Thymus (tissue), 11 donors: ENCODE measurements at regions not wholly inside any gene's neighbourhood (a gene's known extent, or its start where the extent isn't known, plus 50 kb on each side); places are given as distances from the start of the nearest gene placed in this dataset.
"Not testable (repeated sequence)": the region's sequence is repeated elsewhere in the genome, so short reads cannot be mapped to it uniquely, and the experiment has no call there.

Source experiments
- DNase-seq, 9 donors: peaks; one replicate each; pipeline ENCODE4 v3.0.0-alpha.2; 2013; ENCODE audit warnings: low spot score in 9 of 9, low read depth in 6 of 9, missing footprints in 1 of 9
- H3K27ac ChIP-seq, 2 donors: one replicate each; pipeline ENCODE4 v1.5.1; 2013; ENCODE audit warnings: control low read depth in 1 of 2, low read depth in 1 of 2, low read length in 1 of 2, mild to moderate bottlenecking in 1 of 2, moderate library complexity in 1 of 2
- H3K27me3 ChIP-seq, 2 donors: one replicate each; pipeline ENCODE4 v1.5.1; 2013; ENCODE audit warnings: low read length in 1 of 2; ENCODE audit not compliant: control insufficient read depth in 2 of 2, insufficient read depth in 1 of 2
- H3K36me3 ChIP-seq, 2 donors: one replicate each; pipeline ENCODE4 v1.5.1; 2013; ENCODE audit warnings: low read length in 1 of 2, mild to moderate bottlenecking in 1 of 2, moderate library complexity in 1 of 2; ENCODE audit not compliant: control insufficient read depth in 2 of 2, insufficient read depth in 2 of 2
- H3K4me1 ChIP-seq, 2 donors: one replicate each; pipeline ENCODE4 v1.5.1; 2013; ENCODE audit warnings: low read length in 2 of 2; ENCODE audit not compliant: control insufficient read depth in 2 of 2, insufficient read depth in 2 of 2
- H3K4me3 ChIP-seq, 2 donors: one replicate each; pipeline ENCODE4 v1.5.1; 2013; ENCODE audit warnings: low read length in 2 of 2, control low read depth in 1 of 2, mild to moderate bottlenecking in 1 of 2
- H3K9me3 ChIP-seq, 2 donors: one replicate each; pipeline ENCODE4 v1.5.1; 2013; ENCODE audit warnings: low read length in 1 of 2, mild to moderate bottlenecking in 1 of 2; ENCODE audit not compliant: control insufficient read depth in 2 of 2, insufficient read depth in 1 of 2
- WGBS: extraction: QIAGEN DNeasy Blood & Tissue Kit; methylation state at CpG from one replicate; pipeline ENCODE4 v1.1.7; 2013; 5-methylcytosine and 5-hydroxymethylcytosine counted together
- donor health status: healthy.

DNA sequence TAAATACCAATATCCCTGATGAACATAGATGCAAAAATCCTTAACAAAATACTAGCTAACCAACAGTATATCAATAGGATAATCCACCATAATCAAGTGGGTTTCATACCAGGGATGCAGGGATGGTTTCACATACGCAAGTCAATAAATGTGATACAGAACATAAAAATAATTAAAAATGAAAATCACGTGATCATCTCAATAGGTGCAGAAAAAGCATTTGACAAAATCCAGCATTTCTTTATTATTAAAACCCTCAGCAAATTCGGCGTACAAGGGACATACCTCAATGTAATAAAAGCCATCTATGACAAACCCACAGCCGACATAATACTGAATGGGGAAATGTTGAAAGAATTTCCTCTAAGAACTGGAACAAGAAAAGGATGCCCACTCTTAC is 793.5 kb downstream of the NR4A2 start:
- WGBS: 89% methylated on average over 5 of the region's 5 CpGs
- DNase-seq, H3K9me3 ChIP-seq, H3K36me3 ChIP-seq, H3K27ac ChIP-seq, H3K4me3 ChIP-seq, H3K27me3 ChIP-seq, H3K4me1 ChIP-seq: not testable (repeated sequence)

DNA sequence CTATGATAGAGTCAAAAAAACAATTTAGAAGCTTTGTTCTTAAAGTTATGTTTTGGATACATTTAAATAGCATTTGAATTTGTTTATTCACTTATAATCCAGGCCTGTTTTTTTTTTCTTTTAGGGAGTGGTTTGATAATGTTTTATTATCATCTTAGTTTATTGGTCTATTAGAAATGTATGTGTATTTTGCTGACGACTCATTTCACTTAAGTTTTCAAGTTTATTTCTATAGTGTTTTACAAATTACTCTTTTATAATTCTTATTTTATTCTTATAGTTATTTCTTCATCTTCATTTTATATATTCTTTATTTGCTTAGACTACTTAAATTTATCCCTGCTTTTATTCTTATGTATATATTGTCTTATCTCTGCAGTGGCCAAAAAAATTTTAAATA is 804.5 kb downstream of the NR4A2 start:
- Histone ChIP-seq H3K4me3 (no peak overlapping the region), H3K4me1 (no peaks in the 10 kb centered on the region), H3K36me3 (no peaks in the 10 kb centered on the region), H3K9me3 (no peaks in the 10 kb centered on the region), H3K27ac (no peak overlapping the region), H3K27me3 (no peaks in the 10 kb centered on the region)
- no peak for DNase-seq
- WGBS: 92% methylated on average over 1 of the region's 1 CpG

DNA sequence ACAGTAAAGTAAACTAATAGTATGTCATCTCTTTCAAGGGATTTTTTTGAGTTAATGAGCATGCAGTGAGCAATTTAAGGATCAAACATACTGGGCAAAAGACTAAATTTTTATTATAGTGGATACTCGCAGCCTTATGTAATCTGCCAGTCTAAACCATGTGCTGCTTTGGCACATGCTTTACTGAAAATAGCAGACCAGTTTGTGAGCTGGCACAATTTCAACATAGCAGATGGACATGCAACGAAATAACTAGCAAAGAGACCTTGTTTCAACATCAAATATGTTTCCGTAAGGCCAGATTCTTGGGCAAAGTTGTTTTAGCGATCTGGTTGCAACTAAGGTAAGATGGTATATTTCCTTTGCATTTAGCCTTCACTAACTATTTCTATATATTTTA is 807.3 kb downstream of the NR4A2 start:
- DNase-seq: no peak
- Histone ChIP-seq H3K27ac (no peak overlapping the region), H3K4me3 (no peak overlapping the region), H3K4me1 (no peaks in the 10 kb centered on the region), H3K36me3 (no peaks in the 10 kb centered on the region), H3K27me3 (no peaks in the 10 kb centered on the region), H3K9me3 (no peaks in the 10 kb centered on the region)
- WGBS: 91% methylated on average over 4 of the region's 4 CpGs

DNA sequence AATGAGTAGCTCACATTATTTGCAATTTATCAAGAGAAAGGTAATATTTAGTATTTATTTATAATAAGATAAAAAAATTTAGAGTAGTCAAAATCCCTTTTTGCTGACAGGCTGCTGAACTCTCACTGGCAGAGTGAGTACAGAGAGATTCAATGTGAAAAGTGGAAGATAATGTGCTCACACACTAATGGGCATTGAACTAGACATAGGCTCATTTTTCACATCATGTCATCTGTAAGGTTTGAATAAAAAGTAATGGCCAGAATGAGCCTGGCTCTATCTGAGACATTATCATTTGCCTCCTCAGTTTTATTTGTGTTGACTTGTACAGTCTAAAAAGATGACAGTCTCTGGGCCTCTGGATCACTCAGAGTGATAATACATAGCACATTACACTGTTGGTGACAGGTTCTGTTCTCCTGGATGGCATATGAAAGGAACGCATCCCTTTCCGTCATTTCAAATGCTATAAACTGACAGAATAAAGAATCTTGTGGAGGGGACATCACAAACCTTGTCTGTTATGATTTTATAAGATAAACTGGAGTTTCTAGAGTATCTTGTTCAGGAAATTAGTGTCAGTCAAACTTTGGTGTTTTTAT is 812.9 kb downstream of the NR4A2 start:
- Histone ChIP-seq H3K9me3 (no peaks in the 10 kb centered on the region), H3K4me1 (no peaks in the 10 kb centered on the region), H3K36me3 (no peaks in the 10 kb centered on the region), H3K27ac (no peak overlapping the region), H3K4me3 (no peak overlapping the region), H3K27me3 (no peaks in the 10 kb centered on the region)
- no peak for DNase-seq
- 94% methylated on average over 2 of the region's 2 CpGs for WGBS

DNA sequence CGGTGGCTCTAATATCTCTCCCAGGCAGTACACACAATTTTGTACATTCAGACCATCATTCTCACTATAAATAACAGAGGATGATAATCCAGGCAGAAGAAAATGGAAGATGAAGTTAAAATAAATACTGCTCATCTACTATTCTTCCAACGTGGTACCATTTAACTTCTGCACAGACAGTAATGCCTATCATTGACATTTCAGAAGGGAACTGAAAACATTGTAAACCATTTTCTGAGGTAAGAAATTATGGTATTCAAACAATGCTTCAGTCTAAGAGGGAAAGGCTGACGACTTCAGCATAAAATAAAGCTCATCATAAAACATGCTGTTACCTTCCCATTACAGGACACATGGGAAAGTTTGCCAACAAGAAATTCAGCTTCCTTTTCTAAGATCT is 814.4 kb downstream of the NR4A2 start:
- DNase-seq: no peak
- H3K4me3 ChIP-seq: no peak overlapping the region
- no peaks in the 10 kb centered on the region for H3K4me1 ChIP-seq
- no peaks in the 10 kb centered on the region for H3K36me3 ChIP-seq
- no peaks in the 10 kb centered on the region for H3K27me3 ChIP-seq
- H3K9me3 ChIP-seq: no peaks in the 10 kb centered on the region
- WGBS: 80% methylated on average over 3 of the region's 3 CpGs
- H3K27ac ChIP-seq: no peak overlapping the region

DNA sequence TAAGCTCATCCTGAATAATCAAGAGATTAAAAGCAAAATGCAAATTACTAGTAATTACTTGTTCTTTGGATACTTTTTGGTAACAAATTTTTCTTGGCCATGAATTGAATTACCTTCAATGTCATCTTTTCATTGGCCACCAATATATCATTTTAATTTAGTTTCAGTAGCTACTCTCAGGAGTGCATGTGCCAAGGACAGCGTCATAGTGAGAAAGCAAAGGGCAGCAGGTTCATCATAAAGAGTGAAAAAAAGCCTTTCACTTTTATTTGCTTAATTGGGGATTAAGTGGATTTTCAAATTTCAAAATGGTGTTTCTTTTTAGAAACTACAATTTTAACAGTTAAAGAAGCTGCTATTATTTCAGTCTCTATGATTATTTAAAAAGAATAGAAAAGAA is 815.2 kb downstream of the NR4A2 start:
- no peak for DNase-seq
- Histone ChIP-seq H3K27ac (no peak overlapping the region), H3K27me3 (no peaks in the 10 kb centered on the region), H3K36me3 (no peaks in the 10 kb centered on the region), H3K9me3 (no peaks in the 10 kb centered on the region), H3K4me1 (no peaks in the 10 kb centered on the region), H3K4me3 (no peak overlapping the region)
- WGBS: 91% methylated on average over 1 of the region's 1 CpG

DNA sequence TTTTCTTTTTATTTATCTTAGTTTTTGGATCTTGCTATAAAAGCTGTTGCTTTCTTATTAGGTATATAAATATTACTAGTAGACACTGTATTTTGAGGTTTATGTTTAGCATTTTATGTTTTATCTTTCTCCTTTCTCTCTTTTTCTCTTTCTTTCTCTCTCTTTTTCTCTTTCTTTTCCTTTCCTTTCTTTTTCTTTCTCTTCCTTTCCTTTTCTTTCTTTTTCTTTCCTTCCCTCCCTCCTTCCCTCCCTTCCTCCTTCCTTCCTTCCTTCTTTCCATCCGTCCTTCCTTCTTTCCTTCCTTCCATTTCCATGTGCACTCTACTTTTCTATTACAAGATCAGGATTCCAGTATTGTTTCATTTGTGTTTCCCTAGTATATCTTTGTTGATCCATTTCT is 814.8 kb downstream of the KCNJ3 start:
- no peaks in the 10 kb centered on the region for H3K9me3 ChIP-seq
- no peaks in the 10 kb centered on the region for H3K4me1 ChIP-seq
- H3K36me3 ChIP-seq: no peaks in the 10 kb centered on the region
- no peak for DNase-seq
- H3K27me3 ChIP-seq: no peaks in the 10 kb centered on the region
- H3K4me3 ChIP-seq: no peak overlapping the region
- no peak overlapping the region for H3K27ac ChIP-seq
- 85% methylated on average over 1 of the region's 1 CpG for WGBS

DNA sequence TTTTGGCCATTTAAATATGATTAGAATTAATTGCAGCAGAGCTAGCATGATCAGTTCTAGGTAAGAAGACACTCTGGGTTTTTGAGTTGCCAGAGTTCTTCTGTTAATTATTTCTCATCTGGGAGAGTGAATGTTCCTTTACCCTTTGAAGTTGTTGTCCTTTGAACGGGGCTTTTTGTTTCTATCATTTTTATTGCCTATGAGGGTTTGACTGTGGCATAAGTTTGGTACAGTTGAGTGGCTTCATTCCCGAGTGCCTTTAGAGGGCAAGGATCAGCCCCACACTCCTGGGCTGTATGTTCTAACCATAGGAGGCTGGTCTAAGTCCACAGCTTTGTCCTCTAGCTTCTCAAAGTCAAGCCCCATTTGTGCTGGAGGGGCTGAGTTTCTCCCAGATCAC is 804.3 kb downstream of the KCNJ3 start:
- Histone ChIP-seq H3K4me3 (no peak overlapping the region), H3K9me3 (peaks cover 0 to 4% of the 10 kb centered on the region in 2 donors), H3K27me3 (no peaks in the 10 kb centered on the region), H3K4me1 (no peaks in the 10 kb centered on the region), H3K36me3 (no peaks in the 10 kb centered on the region), H3K27ac (no peak overlapping the region)
- 86% methylated on average over 2 of the region's 2 CpGs for WGBS
- DNase-seq: no peak

DNA sequence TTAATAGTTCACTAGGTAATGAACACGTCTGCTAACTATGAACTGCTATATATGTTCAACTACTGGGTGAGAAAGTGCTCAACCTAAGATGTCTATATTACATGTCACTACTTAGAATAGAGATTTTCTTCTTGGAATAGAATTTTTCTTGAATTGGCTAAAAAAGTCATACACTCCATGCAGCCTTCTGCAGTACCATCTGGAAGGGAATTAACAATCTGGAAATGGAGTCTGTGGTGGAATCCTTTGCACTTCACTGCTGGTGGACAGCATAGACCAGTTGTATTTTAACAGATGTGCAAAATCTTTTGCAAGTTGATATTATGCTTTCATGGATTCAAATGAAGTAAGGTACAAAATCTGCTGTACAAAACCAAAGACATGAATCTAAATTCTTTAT is 799.6 kb downstream of the KCNJ3 start:
- H3K4me3 ChIP-seq: no peak overlapping the region
- WGBS: 80% methylated on average over 1 of the region's 1 CpG
- H3K4me1 ChIP-seq: no peaks in the 10 kb centered on the region
- peaks cover 0 to 3% of the 10 kb centered on the region in 2 donors for H3K9me3 ChIP-seq
- H3K27ac ChIP-seq: no peak overlapping the region
- no peaks in the 10 kb centered on the region for H3K36me3 ChIP-seq
- no peak for DNase-seq
- no peaks in the 10 kb centered on the region for H3K27me3 ChIP-seq

DNA sequence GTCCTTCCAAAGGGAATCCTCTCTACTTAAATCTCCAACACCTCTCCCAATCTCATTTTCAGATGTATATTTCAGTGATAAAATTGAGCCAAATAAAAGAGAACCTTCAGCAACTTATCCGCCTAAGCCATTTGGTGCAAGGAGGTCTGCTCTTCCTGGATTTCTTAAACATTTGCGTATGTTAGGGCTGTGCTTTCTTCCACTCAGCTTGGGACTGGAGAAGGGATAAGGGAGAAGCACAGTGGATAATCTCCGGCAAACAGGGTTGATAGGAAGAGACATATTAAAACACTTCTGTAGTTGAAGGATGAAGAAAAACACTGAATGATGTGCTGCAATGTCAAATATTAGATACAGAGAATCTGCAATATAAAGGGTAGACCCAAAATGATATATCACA is 796.2 kb downstream of the KCNJ3 start:
- no peak for DNase-seq
- no peaks in the 10 kb centered on the region for H3K36me3 ChIP-seq
- no peaks in the 10 kb centered on the region for H3K9me3 ChIP-seq
- H3K27ac ChIP-seq: no peak overlapping the region
- H3K27me3 ChIP-seq: no peaks in the 10 kb centered on the region
- H3K4me3 ChIP-seq: no peak overlapping the region
- WGBS: 64% methylated on average over 3 of the region's 3 CpGs
- H3K4me1 ChIP-seq: no peaks in the 10 kb centered on the region
